ENCODE measurements at regions not wholly inside any gene's neighbourhood (a gene's known extent, or its start where the extent isn't known, plus 50 kb on each side); places are given as distances from the start of the nearest gene placed in this dataset.

- no peak for TF ChIP-seq MAX (IDR thresholded peaks at IDR 0.05)
- no peak for TF ChIP-seq CEBPB (IDR thresholded peaks at IDR 0.05)
- no peak for TF ChIP-seq TEAD4 (IDR thresholded peaks at IDR 0.05)
- no peak for TF ChIP-seq USF1 (IDR thresholded peaks at IDR 0.05)
- no peak for TF ChIP-seq NFIC (IDR thresholded peaks at IDR 0.05)
- TF ChIP-seq CREB1 (IDR thresholded peaks at IDR 0.05; ENCODE audit: low read depth) = no peak
- no peak for TF ChIP-seq YY1 (IDR thresholded peaks at IDR 0.05; ENCODE audit: low read depth)
- TF ChIP-seq EGR1 (IDR thresholded peaks at IDR 0.05) = no peak
- no peak for TF ChIP-seq TAF1 (IDR thresholded peaks at IDR 0.05; ENCODE audit: low read depth)
- no peak for TF ChIP-seq REST (IDR thresholded peaks at IDR 0.05; ENCODE audit: low read depth)
- no peak for TF ChIP-seq EP300 (IDR thresholded peaks at IDR 0.05; ENCODE audit: borderline replicate concordance)
- TF ChIP-seq ZBTB7A (IDR thresholded peaks at IDR 0.05; ENCODE audit: low read depth) = no peak
- no peak for TF ChIP-seq TCF12 (IDR thresholded peaks at IDR 0.05; ENCODE audit: low read depth)
Observed at GRCh38 chr7:12879139-12879538, 191.7 kb downstream of the ARL4A start.

GRCh38 chr7:12881712-12882111 lies 194.3 kb downstream of the ARL4A start:
- TF ChIP-seq CEBPB (IDR thresholded peaks at IDR 0.05) = no peak
- TF ChIP-seq USF1 (IDR thresholded peaks at IDR 0.05) = no peak
- TF ChIP-seq RAD21 (IDR thresholded peaks at IDR 0.05; ENCODE audit: low read depth) = no peak
- no peak for TF ChIP-seq CREB1 (IDR thresholded peaks at IDR 0.05; ENCODE audit: low read depth)
- no peak for TF ChIP-seq YY1 (IDR thresholded peaks at IDR 0.05; ENCODE audit: low read depth)
- no peak for TF ChIP-seq MAX (IDR thresholded peaks at IDR 0.05)
- TF ChIP-seq NFIC (IDR thresholded peaks at IDR 0.05) = no peak

- TF ChIP-seq MAX (IDR thresholded peaks at IDR 0.05) = no peak
- TF ChIP-seq NFIC (IDR thresholded peaks at IDR 0.05) = no peak
- no peak for TF ChIP-seq RAD21 (IDR thresholded peaks at IDR 0.05; ENCODE audit: low read depth)
- TF ChIP-seq ZBTB7A (IDR thresholded peaks at IDR 0.05; ENCODE audit: low read depth) = no peak
- TF ChIP-seq USF1 (IDR thresholded peaks at IDR 0.05) = no peak
- no peak for TF ChIP-seq YY1 (IDR thresholded peaks at IDR 0.05; ENCODE audit: low read depth)
Observed at GRCh38 chr7:12882710-12883109, 195.3 kb downstream of the ARL4A start.

DNA sequence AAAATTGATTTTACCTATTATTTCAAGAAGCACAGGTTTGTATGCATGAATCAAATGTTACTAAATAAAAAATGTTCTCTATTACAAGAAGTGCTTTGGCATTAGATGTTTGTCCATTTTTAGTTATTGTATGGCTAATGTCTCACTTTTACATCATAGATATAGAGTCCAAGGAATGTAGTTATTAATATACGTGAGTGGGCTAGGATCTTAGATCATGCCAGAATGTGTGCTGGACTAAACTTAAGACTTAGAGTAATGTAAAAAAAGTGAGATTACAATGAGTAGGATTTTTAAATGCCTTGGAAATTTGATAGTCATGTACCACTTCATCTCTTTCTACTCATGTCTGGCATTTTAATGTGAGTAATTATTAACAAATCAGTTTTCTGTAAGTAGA lies 196.6 kb downstream of the ARL4A start:
- TF ChIP-seq FOXM1 (IDR thresholded peaks at IDR 0.05; ENCODE audit: borderline replicate concordance, low read depth) = no peak
- no peak for TF ChIP-seq TAF1 (IDR thresholded peaks at IDR 0.05; ENCODE audit: low read depth)
- TF ChIP-seq CEBPB (IDR thresholded peaks at IDR 0.05) = no peak
- no peak for TF ChIP-seq EGR1 (IDR thresholded peaks at IDR 0.05)
- no peak for TF ChIP-seq ZBTB7A (IDR thresholded peaks at IDR 0.05; ENCODE audit: low read depth)
- no peak for TF ChIP-seq NFIC (IDR thresholded peaks at IDR 0.05)
- no peak for TF ChIP-seq EP300 (IDR thresholded peaks at IDR 0.05; ENCODE audit: borderline replicate concordance)
- no peak for TF ChIP-seq CREB1 (IDR thresholded peaks at IDR 0.05; ENCODE audit: low read depth)

DNA sequence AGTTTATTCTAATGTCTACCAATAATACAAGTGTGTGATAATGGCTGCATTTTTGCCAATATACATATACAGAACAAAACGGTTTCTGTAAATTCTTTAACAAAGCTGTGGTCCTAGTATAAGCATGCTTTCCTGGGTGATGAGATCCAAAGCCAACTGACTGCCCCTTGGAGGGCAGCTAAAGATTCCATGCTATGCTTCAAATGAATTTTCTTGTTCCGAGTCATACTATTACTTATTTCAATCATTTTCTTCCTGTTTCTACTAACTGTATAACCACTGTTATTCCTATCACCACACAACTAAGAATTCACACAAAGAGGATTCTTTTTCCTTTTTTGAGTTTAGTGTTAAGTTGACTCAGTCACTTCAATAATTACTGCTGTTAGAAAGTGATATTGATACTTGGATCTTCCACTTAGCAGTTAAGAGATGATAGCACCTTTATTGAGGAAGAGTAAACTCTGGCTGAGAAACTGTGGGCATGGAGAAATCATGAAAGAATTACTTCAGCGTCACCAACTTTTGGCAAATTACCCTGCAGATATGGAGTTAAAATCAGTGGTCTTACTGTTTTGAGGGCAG lies 197.5 kb downstream of the ARL4A start:
- TF ChIP-seq CEBPB (IDR thresholded peaks at IDR 0.05) = no peak

- TF ChIP-seq CREB1 (IDR thresholded peaks at IDR 0.05; ENCODE audit: low read depth) = no peak
- no peak for TF ChIP-seq REST (IDR thresholded peaks at IDR 0.05; ENCODE audit: low read depth)
- TF ChIP-seq EGR1 (IDR thresholded peaks at IDR 0.05) = no peak
- TF ChIP-seq EP300 (IDR thresholded peaks at IDR 0.05; ENCODE audit: borderline replicate concordance) = no peak
- no peak for TF ChIP-seq FOXM1 (IDR thresholded peaks at IDR 0.05; ENCODE audit: borderline replicate concordance, low read depth)
- TF ChIP-seq USF1 (IDR thresholded peaks at IDR 0.05) = no peak
- no peak for TF ChIP-seq TEAD4 (IDR thresholded peaks at IDR 0.05)
- no peak for TF ChIP-seq ZBTB7A (IDR thresholded peaks at IDR 0.05; ENCODE audit: low read depth)
- TF ChIP-seq MAX (IDR thresholded peaks at IDR 0.05) = no peak
- TF ChIP-seq TCF12 (IDR thresholded peaks at IDR 0.05; ENCODE audit: low read depth) = no peak
- no peak for TF ChIP-seq NFIC (IDR thresholded peaks at IDR 0.05)
- TF ChIP-seq RAD21 (IDR thresholded peaks at IDR 0.05; ENCODE audit: low read depth) = no peak
- no peak for TF ChIP-seq CEBPB (IDR thresholded peaks at IDR 0.05)
Observed at GRCh38 chr7:12888717-12889116, 201.3 kb downstream of the ARL4A start.
